ENCODE measurements at regions not wholly inside any gene's neighbourhood (a gene's known extent, or its start where the extent isn't known, plus 50 kb on each side); places are given as distances from the start of the nearest gene placed in this dataset.

GRCh38 chr5:3340471-3340870, 255.2 kb upstream of the IRX1 start:
- TF ChIP-seq CTCF (IDR thresholded peaks at IDR 0.05; ENCODE audit: borderline replicate concordance, extremely low read depth, low read length, poor library complexity, severe bottlenecking) (no peak), EZH2 (IDR thresholded peaks at IDR 0.05; ENCODE audit: borderline replicate concordance, low read depth, low read length, severe bottlenecking) (no peak)

All from DND-41 (cell line).